GM12891 (cell line): ENCODE measurements at regions not wholly inside any gene's neighbourhood (a gene's known extent, or its start where the extent isn't known, plus 50 kb on each side); places are given as distances from the start of the nearest gene placed in this dataset.

Source experiments
- POLR2A ChIP-seq: IDR thresholded peaks from 2 replicates; pipeline ENCODE4 v1.6.1; 2011; ENCODE audit warnings: low read depth, low read length, control low read depth
- POLR2AphosphoS5 ChIP-seq: IDR thresholded peaks from 2 replicates; pipeline ENCODE4 v1.6.1; 2011; ENCODE audit warnings: low read depth, low read length, control low read depth
- TAF1 ChIP-seq: IDR thresholded peaks from 2 replicates; pipeline ENCODE4 v1.6.1; 2011; ENCODE audit warnings: low read depth, low read length, control low read depth

- TF ChIP-seq POLR2AphosphoS5 (no peak), POLR2A (no peak), TAF1 (no peak)
Observed at GRCh38 chr7:153852261-153852660, 199.9 kb upstream of the DPP6 start.
